ENCODE measurements at regions not wholly inside any gene's neighbourhood (a gene's known extent, or its start where the extent isn't known, plus 50 kb on each side); places are given as distances from the start of the nearest gene placed in this dataset.

DNA sequence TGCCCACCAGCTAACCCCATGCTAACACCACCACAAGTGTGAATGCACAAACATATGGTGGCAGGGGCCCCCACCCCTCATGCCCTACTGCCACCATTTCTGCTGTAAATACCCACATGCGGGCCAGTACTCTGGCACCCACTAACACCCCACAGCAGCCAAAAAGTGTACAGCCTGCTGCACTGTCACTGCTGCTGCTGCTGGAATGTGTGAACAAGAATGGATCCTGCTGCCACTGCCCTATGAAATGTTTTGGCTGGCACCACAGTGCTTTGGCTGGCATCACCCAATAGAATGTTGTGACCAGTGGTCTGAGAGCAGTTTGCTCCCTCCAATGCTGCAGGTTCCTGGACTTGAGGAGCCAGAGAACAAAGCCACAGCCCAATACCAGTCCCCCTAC lies 606.6 kb upstream of the SORCS1 start:
- TF ChIP-seq, protein P1, sequence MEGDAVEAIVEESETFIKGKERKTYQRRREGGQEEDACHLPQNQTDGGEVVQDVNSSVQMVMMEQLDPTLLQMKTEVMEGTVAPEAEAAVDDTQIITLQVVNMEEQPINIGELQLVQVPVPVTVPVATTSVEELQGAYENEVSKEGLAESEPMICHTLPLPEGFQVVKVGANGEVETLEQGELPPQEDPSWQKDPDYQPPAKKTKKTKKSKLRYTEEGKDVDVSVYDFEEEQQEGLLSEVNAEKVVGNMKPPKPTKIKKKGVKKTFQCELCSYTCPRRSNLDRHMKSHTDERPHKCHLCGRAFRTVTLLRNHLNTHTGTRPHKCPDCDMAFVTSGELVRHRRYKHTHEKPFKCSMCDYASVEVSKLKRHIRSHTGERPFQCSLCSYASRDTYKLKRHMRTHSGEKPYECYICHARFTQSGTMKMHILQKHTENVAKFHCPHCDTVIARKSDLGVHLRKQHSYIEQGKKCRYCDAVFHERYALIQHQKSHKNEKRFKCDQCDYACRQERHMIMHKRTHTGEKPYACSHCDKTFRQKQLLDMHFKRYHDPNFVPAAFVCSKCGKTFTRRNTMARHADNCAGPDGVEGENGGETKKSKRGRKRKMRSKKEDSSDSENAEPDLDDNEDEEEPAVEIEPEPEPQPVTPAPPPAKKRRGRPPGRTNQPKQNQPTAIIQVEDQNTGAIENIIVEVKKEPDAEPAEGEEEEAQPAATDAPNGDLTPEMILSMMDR (conservative IDR thresholded peaks at IDR 0.05), result no peak
- H3K27ac ChIP-seq, result no peak overlapping the region

DNA sequence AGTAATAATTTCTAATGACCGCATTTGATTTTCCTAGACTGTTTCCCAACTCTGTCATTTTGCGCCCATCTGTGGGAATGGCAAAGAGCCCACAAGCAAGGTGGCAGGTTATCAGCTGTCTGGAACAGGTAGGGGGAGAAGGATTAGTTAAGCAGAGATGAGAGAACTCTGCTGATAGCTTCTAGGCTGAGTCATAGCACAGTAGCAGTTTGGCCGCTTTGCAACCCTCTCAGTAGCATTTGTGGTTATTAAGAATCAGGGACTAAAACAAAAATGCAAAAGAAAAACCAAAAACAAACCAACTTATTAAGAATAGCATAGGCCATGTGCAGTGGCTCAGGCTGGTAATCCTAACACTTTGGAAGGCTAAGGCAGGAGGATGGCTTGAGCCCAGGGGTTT lies 602.7 kb upstream of the SORCS1 start:
- no peak overlapping the region for H3K27ac ChIP-seq
- TF ChIP-seq, protein P1 (conservative IDR thresholded peaks at IDR 0.05), result no peak

DNA sequence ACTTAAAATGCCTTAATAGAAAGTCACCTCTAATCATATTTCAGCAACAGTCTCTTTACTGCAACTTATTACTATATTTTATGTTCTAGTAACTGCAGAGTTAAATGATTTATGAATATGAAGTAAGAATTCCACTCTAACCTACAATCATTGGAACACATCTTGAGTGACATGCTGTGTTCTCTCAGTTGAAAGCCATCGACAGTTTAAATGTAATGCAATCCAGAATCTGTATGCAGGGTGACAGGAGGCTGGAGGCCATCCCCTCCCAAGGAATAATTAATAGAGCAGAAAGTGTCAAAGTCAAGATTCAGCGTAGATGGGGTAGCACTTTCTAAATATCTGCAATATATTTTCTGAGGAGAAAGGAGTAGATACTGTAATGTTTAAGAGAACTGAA lies 590.3 kb upstream of the SORCS1 start:
- no peak overlapping the region for H3K27ac ChIP-seq
- TF ChIP-seq, protein P1 (conservative IDR thresholded peaks at IDR 0.05), result no peak

DNA sequence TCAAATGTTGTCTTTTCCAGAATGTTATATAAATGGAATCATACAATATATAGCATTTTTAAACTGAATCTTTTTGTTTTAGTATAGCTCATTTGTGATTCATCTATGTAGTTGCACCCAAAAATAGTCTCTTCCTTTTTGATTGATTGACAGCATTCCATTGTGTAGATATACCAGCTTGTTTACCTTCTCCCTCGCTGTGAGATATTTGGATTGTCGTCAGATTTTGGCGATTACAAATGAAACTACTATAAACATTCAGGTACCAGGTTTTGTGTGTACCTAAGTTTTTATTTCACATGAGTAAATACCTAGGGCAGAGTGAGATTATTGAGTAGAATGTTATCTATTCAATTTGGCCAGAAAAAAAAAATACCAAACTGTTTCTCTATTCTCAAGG lies 584.7 kb upstream of the SORCS1 start:
- H3K27ac ChIP-seq, result no peak overlapping the region
- TF ChIP-seq, protein P1 (conservative IDR thresholded peaks at IDR 0.05), result no peak

DNA sequence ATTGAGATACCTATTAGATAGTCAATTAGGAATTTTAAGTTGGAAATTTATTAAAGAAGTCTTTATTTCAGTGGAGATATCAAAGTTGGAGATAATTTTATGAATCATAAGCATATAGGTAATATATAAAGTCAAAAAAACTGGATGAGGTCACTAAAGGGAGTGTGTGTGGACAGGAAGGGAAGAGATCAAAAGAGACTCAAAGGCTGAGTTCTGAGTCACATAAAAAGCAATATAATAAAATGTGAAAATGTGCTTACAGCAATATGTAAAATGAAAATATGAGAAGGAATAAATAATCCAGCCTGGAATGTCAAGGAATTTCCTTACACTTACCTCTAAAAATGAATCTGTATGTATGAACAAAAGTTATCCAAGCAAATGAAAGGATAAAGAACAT lies 583.3 kb upstream of the SORCS1 start:
- no peak overlapping the region for H3K27ac ChIP-seq
- TF ChIP-seq, protein P1 (conservative IDR thresholded peaks at IDR 0.05), result no peak

DNA sequence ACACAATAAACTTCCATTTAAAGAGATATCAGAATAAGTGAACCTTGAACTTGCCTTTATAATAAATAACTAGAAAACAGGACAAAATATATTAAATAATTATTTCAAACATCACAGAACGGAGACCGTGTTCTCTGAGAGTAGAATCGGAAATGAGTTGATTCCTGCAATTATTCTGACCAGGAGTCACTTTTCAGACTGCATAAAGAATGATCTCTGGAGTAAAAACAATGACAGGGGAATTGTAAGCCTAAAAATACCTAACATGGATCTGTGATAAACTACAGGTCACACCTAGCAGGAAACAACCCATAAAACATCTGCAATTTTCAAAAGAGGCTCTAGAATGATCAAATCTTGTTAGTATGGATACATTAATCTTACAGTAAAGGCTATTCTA lies 577.5 kb upstream of the SORCS1 start:
- no peak overlapping the region for H3K27ac ChIP-seq
- TF ChIP-seq, protein P1 (conservative IDR thresholded peaks at IDR 0.05), result no peak

DNA sequence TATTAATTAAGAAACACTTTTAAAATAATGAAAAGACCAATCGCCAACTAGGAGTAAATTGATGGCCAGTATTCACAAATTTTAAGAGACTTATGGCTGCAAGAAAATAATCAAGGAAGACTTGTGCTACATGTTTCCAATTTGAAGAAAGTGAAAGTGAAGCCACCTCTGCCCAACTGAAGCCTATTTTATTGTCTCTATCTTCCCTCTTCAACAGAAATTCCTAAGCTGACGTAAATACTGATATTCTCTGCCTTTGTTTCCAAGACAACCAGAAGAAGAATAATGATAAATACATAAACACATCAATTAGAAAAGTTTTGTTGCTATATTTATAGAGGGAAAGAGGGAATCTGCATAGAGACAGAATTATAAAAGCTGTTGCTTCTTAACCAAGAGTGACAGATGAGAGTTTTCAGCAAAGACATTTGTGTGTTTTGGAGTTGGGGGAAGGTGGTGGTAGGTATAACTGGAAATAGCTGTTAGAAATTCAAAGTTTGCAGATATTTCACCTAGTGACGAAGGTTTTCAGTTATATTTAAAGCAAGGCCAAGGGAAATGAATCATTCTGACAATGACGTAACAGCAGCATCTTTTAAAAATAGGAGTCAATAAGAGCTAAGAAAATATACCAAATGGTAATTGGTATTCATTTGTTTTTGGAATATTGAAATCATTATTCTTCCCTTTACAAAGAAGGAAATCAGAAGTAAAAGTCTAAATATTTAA lies 576.6 kb upstream of the SORCS1 start:
- TF ChIP-seq, protein P1 (conservative IDR thresholded peaks at IDR 0.05), result no peak
- H3K27ac ChIP-seq, result no peak overlapping the region

Measured in VCaP (cell line).